Heart right ventricle (tissue), 16 donors: ENCODE measurements at regions not wholly inside any gene's neighbourhood (a gene's known extent, or its start where the extent isn't known, plus 50 kb on each side); places are given as distances from the start of the nearest gene placed in this dataset.

Experiments
- ATAC-seq, 8 donors: fragments of 200-7000 bp; cut with Tn5 transposase; one replicate each; pipeline ENCODE4 v1.9.1; 2020; ENCODE audit warnings: mild to moderate bottlenecking in 8 of 8, moderate library complexity in 8 of 8, moderate number of reproducible peaks in 1 of 8
- DNase-seq, 2 donors: peaks; one replicate each; pipeline ENCODE4 v3.0.0-alpha.2; 2020
- H3K27ac ChIP-seq, 10 donors: fragments of 200-600 bp; sonication (generic) in 2 of 10; one replicate each; pipeline versions ENCODE4 v1.5.0 to v1.8.0; 2020 to 2022; ENCODE audit warnings: mild to moderate bottlenecking in 3 of 10
- H3K27me3 ChIP-seq, 7 donors: fragments of 200-600 bp; one replicate each; pipeline ENCODE4 v1.8.0; 2021 to 2022; ENCODE audit warnings: mild to moderate bottlenecking in 2 of 7
- H3K36me3 ChIP-seq, 9 donors: fragments of 200-600 bp; sonication (generic) in 1 of 9; one replicate each; pipeline versions ENCODE4 v1.5.0 to v1.8.0; 2020 to 2022; ENCODE audit warnings: mild to moderate bottlenecking in 2 of 9
- H3K4me1 ChIP-seq, 9 donors: fragments of 200-600 bp; sonication (generic) in 1 of 9; one replicate each; pipeline versions ENCODE4 v1.5.0 to v1.8.0; 2020 to 2022; ENCODE audit warnings: mild to moderate bottlenecking in 4 of 9
- H3K4me3 ChIP-seq, 10 donors: fragments of 200-600 bp; sonication (generic) in 2 of 10; one replicate each; pipeline versions ENCODE4 v1.5.0 to v1.8.0; 2020 to 2022; ENCODE audit warnings: mild to moderate bottlenecking in 7 of 10, moderate library complexity in 2 of 10
- H3K9me3 ChIP-seq, 11 donors: fragments of 200-600 bp in 10 of 11; sonication (generic) in 2 of 11; one replicate each; pipeline versions ENCODE4 v1.5.0 to v1.8.0; 2013 to 2022; ENCODE audit warnings: mild to moderate bottlenecking in 2 of 11, control low read depth in 1 of 11, moderate library complexity in 1 of 11
- WGBS, 2 donors: extraction: QIAGEN DNeasy Blood & Tissue Kit; methylation state at CpG; one replicate each; pipeline ENCODE4 v1.1.7; 2013; ENCODE audit warnings: inconsistent platforms in 1 of 2; 5-methylcytosine and 5-hydroxymethylcytosine counted together
- intact Hi-C, 10 donors: fragments of 100-400 bp; cut with DNase I; formaldehyde crosslinking; loops; one replicate each; pipeline versions ENCODE4 v1.11.1 to v1.14.2; 2022
- TF ChIP-seq, protein P1 (sequence below), 9 donors: fragments of 200-600 bp; sonication (generic) in 2 of 9; IDR thresholded peaks; one replicate each; pipeline versions ENCODE4 v1.5.0 to v1.8.0; 2021 to 2022; ENCODE audit warnings: antibody characterized with exemption in 9 of 9, mild to moderate bottlenecking in 5 of 9, moderate library complexity in 1 of 9
- donor health status: Arrhythmogenic right ventricular cardiomyopathy.
- donor health status: ischemic (EF 13 %, LVEDD 7.1; RV severe dilation, severe dysfunction).
- donor health status: healthy with polysubstance abuse.
- donor health status: DM: no; HTN: yes; CAD: no.
- donor health status: DM: no; HTN: no; CAD: no.
- donor health status: ischemic (EF 25% LVEDD 6.9; RV normal size, moderate dysfunction).
- donor health status: ischemic (EF 25% LVEDD 5.7; RV mildly dilated, moderate dysfunction).
- donor health status: healthy.
- donor health status: DM: yes; HTN: yes; CAD: no.
- donor health status: Ischemic cardiomyopathy.
- donor health status: ischemic (EF 35%, LVEDD 5.7; RV mildly dilated, moderate dysfunction).
- donor health status: nonischemic (EF 11% LVEDD 7.7; RV severe dilation, severe dysfunction).
- donor health status: DM: yes; HTN: yes; CAD: no.
- donor health status: PGD.
- donor health status: ischemic (EF 29% LVEDD 5.4; RV normal size, mild dysfunction).
- donor health status: nonischemic (EF 23%, LVEDD 6.1; RV moderate dilation, normal function).

DNA sequence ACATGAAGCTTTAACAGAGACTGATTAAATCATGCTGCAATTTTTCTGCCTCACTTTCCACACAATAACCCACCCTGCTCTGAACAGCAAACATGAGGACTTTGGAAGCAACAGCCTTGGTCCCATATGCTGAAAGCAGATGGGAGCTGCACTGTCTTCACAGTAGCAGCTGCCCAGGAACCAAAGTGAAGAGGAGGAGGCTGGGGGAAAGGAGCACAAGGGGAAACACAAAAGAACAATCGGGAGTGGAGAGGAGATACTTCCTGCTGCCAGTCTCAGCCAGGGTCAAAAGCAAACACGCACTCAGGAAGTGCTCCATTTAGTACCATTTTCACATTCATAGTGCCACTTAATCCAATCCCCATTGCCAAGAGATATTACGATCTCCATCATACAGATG is 183.3 kb upstream of the PUM3 start:
- 35 to 48% methylated on average over 3 of the region's 3 CpGs for WGBS, 2 donors
- no peak for ATAC-seq

GRCh38 chr9:3023449-3023848 is 179.6 kb upstream of the PUM3 start:
- intact Hi-C loops: no loop called here
- H3K27me3 ChIP-seq: peaks cover 0 to 5% (median 0%) of the 10 kb centered on the region in 7 donors
- H3K4me3 ChIP-seq: no peak overlapping the region
- H3K4me1 ChIP-seq: no peaks in the 10 kb centered on the region
- TF ChIP-seq, protein P1, sequence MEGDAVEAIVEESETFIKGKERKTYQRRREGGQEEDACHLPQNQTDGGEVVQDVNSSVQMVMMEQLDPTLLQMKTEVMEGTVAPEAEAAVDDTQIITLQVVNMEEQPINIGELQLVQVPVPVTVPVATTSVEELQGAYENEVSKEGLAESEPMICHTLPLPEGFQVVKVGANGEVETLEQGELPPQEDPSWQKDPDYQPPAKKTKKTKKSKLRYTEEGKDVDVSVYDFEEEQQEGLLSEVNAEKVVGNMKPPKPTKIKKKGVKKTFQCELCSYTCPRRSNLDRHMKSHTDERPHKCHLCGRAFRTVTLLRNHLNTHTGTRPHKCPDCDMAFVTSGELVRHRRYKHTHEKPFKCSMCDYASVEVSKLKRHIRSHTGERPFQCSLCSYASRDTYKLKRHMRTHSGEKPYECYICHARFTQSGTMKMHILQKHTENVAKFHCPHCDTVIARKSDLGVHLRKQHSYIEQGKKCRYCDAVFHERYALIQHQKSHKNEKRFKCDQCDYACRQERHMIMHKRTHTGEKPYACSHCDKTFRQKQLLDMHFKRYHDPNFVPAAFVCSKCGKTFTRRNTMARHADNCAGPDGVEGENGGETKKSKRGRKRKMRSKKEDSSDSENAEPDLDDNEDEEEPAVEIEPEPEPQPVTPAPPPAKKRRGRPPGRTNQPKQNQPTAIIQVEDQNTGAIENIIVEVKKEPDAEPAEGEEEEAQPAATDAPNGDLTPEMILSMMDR (IDR thresholded peaks at IDR 0.05): no peak
- ATAC-seq (no peak), DNase-seq (no peak)
- no peaks in the 10 kb centered on the region for H3K36me3 ChIP-seq
- 72 to 83% methylated on average over 3 of the region's 3 CpGs for whole genome bisulfite sequencing, 2 donors
- no peak overlapping the region for H3K27ac ChIP-seq
- H3K9me3 ChIP-seq: peaks cover 0 to 2% (median 0%) of the 10 kb centered on the region in 11 donors

More for the DNA sequence above, 183.3 kb upstream of the PUM3 start:
- Histone ChIP-seq H3K4me3 (no peak overlapping the region), H3K4me1 (no peaks in the 10 kb centered on the region), H3K27me3 (no peaks in the 10 kb centered on the region), H3K27ac (no peak overlapping the region), H3K9me3 (no peaks in the 10 kb centered on the region), H3K36me3 (no peaks in the 10 kb centered on the region)
- no peak for DNase-seq
- intact Hi-C loops: no loop called here
- TF ChIP-seq, protein P1 (IDR thresholded peaks at IDR 0.05): no peak

DNA sequence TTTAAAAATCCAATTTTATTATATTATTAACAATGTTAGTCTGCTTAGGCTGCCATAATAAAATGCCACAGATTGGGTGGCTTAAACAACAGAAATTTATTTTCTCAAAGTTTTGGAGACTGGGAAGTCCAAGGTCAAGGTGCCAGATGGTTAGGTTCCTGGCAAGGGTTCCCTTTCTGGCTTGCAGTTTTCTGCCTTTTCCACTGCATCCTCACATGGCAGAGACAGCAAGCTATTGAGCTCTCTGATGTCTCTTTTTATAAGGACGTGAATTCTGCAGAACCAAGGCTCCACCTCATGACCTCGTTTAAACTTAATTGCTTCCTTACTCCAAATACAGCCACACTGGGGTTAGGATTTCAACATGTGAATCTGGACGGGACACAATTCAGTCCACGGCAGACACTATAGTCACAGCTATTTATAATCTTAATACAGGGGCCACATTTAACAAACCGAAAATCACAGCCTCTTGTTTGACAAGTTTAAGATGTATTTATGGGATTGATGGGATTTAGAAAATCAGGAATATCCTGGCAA is 174.9 kb upstream of the PUM3 start:
- Histone ChIP-seq H3K27ac (no peak overlapping the region), H3K9me3 (peaks cover 0 to 2% (median 0%) of the 10 kb centered on the region in 11 donors), H3K4me1 (no peaks in the 10 kb centered on the region), H3K4me3 (no peak overlapping the region), H3K27me3 (peaks cover 0 to 5% (median 0%) of the 10 kb centered on the region in 7 donors), H3K36me3 (no peaks in the 10 kb centered on the region)
- intact Hi-C loops: no loop called here
- ATAC-seq: peak in 2 of 8 donors; percentile 47 to 58
- TF ChIP-seq, protein P1 (IDR thresholded peaks at IDR 0.05): no peak
- DNase-seq: no peak
- 44 to 53% methylated on average over 5 of the region's 5 CpGs for WGBS, 2 donors

DNA sequence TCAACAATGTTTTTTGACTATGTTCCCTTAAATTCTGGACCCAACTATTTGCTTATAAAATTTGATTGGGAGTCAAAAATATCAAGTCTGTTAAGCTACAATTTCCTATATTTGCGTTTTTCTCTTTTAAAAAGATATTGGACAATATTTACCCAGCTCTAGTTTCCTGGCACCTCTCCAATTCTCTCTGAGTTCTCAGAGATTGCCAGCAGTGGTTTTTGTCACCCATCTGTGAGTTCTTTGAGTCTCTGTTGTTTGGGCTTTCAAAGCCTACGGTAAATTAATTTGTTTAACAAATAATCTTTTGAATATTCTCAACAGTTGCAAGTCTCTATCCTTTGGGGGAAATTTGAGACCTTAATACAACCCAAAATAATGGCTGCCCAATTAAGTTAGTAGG is 174.2 kb upstream of the PUM3 start:
- Histone ChIP-seq H3K9me3 (peaks cover 0 to 2% (median 0%) of the 10 kb centered on the region in 11 donors), H3K4me1 (no peaks in the 10 kb centered on the region), H3K27me3 (peaks cover 0 to 5% (median 0%) of the 10 kb centered on the region in 7 donors), H3K4me3 (no peak overlapping the region), H3K27ac (no peak overlapping the region), H3K36me3 (no peaks in the 10 kb centered on the region)
- intact Hi-C loops: no loop called here
- TF ChIP-seq, protein P1 (IDR thresholded peaks at IDR 0.05): no peak
- no peak for ATAC-seq
- DNase-seq: no peak
- WGBS, 2 donors: 48 to 62% methylated on average over 2 of the region's 2 CpGs
